Immature natural killer cell (primary cell): ENCODE measurements at regions not wholly inside any gene's neighbourhood (a gene's known extent, or its start where the extent isn't known, plus 50 kb on each side); places are given as distances from the start of the nearest gene placed in this dataset.

Source experiments
- DNase-seq, 3 donors: peaks; one replicate each; pipeline ENCODE4 v3.0.0; 2022; ENCODE audit warnings: mixed read lengths in 1 of 3
- H3K27ac Mint-ChIP-seq, 6 donors: one replicate each; pipeline ENCODE4 v1.8.0; 2020; ENCODE audit warnings: mixed read lengths in 6 of 6, mild to moderate bottlenecking in 5 of 6, inconsistent platforms in 4 of 6, moderate library complexity in 3 of 6
- H3K27me3 Mint-ChIP-seq, 3 donors: one replicate each; pipeline ENCODE4 v1.8.0; 2020 to 2021; ENCODE audit warnings: low read depth in 3 of 3, mild to moderate bottlenecking in 3 of 3, mixed read lengths in 3 of 3, moderate library complexity in 3 of 3, inconsistent platforms in 1 of 3
- H3K36me3 Mint-ChIP-seq, 3 donors: one replicate each; pipeline ENCODE4 v1.8.0; 2020; ENCODE audit warnings: mixed read lengths in 3 of 3, inconsistent platforms in 2 of 3, mild to moderate bottlenecking in 2 of 3
- H3K4me1 Mint-ChIP-seq, 2 donors: one replicate each; pipeline ENCODE4 v1.8.0; 2020; ENCODE audit warnings: inconsistent platforms in 2 of 2, mild to moderate bottlenecking in 2 of 2, mixed read lengths in 2 of 2, moderate library complexity in 1 of 2
- H3K4me3 Mint-ChIP-seq, 5 donors: one replicate each; pipeline ENCODE4 v1.8.0; 2020; ENCODE audit warnings: mild to moderate bottlenecking in 5 of 5, mixed read lengths in 5 of 5, inconsistent platforms in 3 of 5, moderate library complexity in 3 of 5
- H3K9me3 Mint-ChIP-seq, 6 donors: one replicate each; pipeline ENCODE4 v1.8.0; 2020; ENCODE audit warnings: mild to moderate bottlenecking in 6 of 6, mixed read lengths in 6 of 6, inconsistent platforms in 4 of 6, moderate library complexity in 3 of 6

DNA sequence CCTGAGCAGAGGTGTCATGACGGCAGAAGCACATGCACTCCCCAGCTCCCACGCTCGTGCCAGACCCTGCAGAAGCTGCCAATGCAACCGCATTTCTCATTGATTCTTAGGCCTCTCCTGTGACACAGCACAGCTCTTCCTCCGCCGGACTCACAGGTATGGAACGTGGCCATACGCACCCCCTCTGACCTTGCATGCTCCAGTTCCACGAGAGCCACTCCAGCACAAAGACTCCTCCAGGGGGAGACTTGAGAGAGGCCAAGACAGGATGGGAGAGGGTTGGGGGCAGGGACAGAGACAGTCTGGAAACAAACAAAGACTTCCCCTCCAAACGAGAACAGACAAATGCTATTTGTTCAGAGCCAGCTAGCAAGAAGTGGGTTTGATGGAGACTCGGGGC, 124.3 kb upstream of the PPP2R2D start:
- H3K9me3 Mint-ChIP-seq: peaks cover 9 to 26% (median 19%) of the 10 kb centered on the region in 6 donors
- peaks cover 0 to 8% (median 3%) of the 10 kb centered on the region in 3 donors for H3K36me3 Mint-ChIP-seq
- peaks cover 0 to 8% (median 2%) of the 10 kb centered on the region in 3 donors for H3K27me3 Mint-ChIP-seq
- no peaks in the 10 kb centered on the region for H3K4me1 Mint-ChIP-seq
- H3K4me3 Mint-ChIP-seq: no peak overlapping the region
- no peak for DNase-seq
- H3K27ac Mint-ChIP-seq: no peak overlapping the region

- H3K36me3 Mint-ChIP-seq: peaks cover 0 to 8% (median 3%) of the 10 kb centered on the region in 3 donors
- H3K9me3 Mint-ChIP-seq: peaks cover 9 to 26% (median 19%) of the 10 kb centered on the region in 6 donors
- peaks cover 0 to 8% (median 2%) of the 10 kb centered on the region in 3 donors for H3K27me3 Mint-ChIP-seq
- no peak overlapping the region for H3K27ac Mint-ChIP-seq
- H3K4me1 Mint-ChIP-seq: no peaks in the 10 kb centered on the region
- no peak for DNase-seq
- no peak overlapping the region for H3K4me3 Mint-ChIP-seq
Measured at GRCh38 chr10:131777162-131777561, 123.6 kb upstream of the PPP2R2D start.

- Mint-ChIP-seq H3K4me3 (peak overlapping the region in 1 of 5 donors; percentile 42), H3K27ac (no peak overlapping the region), H3K27me3 (peaks cover 0 to 8% (median 0%) of the 10 kb centered on the region in 3 donors), H3K4me1 (no peaks in the 10 kb centered on the region), H3K9me3 (peaks cover 9 to 26% (median 19%) of the 10 kb centered on the region in 6 donors), H3K36me3 (peaks cover 0 to 8% (median 3%) of the 10 kb centered on the region in 3 donors)
- no peak for DNase-seq
Measured at GRCh38 chr10:131777921-131778320, 122.9 kb upstream of the PPP2R2D start.

GRCh38 chr10:131778385-131778784, 122.4 kb upstream of the PPP2R2D start:
- no peak overlapping the region for H3K27ac Mint-ChIP-seq
- H3K4me3 Mint-ChIP-seq: no peak overlapping the region
- peaks cover 0 to 5% (median 0%) of the 10 kb centered on the region in 3 donors for H3K27me3 Mint-ChIP-seq
- DNase-seq: no peak
- H3K4me1 Mint-ChIP-seq: no peaks in the 10 kb centered on the region
- H3K9me3 Mint-ChIP-seq: peaks cover 9 to 26% (median 19%) of the 10 kb centered on the region in 6 donors
- H3K36me3 Mint-ChIP-seq: peaks cover 0 to 8% (median 3%) of the 10 kb centered on the region in 3 donors

GRCh38 chr10:131778842-131779241, 122.0 kb upstream of the PPP2R2D start:
- Mint-ChIP-seq H3K4me1 (no peaks in the 10 kb centered on the region), H3K27ac (no peak overlapping the region), H3K9me3 (peaks cover 9 to 26% (median 19%) of the 10 kb centered on the region in 6 donors), H3K36me3 (peaks cover 0 to 8% (median 3%) of the 10 kb centered on the region in 3 donors), H3K4me3 (no peak overlapping the region), H3K27me3 (peaks cover 0 to 5% (median 0%) of the 10 kb centered on the region in 3 donors)
- DNase-seq: no peak

DNA sequence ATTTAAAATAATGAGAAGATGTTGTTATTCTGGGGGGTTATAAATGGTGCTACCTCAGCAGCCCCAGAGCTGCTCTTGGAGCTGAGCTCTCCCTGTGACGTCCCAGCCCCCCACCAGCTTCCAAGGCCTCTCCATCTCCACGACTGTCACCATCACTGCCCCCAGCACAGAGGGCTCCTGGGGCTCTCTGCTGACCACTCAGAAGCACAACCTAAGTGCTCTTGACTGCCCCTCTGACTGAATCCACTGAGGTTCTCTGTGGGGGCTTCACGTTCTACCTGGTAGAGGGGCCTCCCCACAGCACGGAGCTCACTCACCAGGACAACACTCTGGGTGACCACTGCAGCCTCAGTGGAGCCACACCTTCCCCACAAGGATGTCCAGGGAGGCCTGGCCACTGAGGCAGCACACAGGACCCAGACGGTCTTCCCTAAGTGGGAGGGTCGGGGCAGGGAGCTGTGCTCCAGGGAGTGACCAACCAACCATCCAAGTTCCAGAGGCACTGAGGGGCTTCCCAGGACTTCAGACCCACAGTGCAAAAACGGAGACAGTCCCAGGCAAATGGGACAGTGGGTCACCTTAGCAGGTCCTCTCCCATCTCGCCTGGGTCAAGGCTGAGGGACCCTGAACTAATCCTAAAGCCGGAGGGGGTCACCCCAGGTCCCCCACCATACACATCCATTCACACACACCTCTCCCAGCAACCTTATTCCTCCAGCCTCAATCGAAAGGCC, 121.0 kb upstream of the PPP2R2D start:
- no peak for DNase-seq
- Mint-ChIP-seq H3K36me3 (peaks cover 0 to 8% (median 3%) of the 10 kb centered on the region in 3 donors), H3K4me1 (no peaks in the 10 kb centered on the region), H3K27me3 (peaks cover 0 to 5% (median 0%) of the 10 kb centered on the region in 3 donors), H3K9me3 (peaks cover 9 to 26% (median 19%) of the 10 kb centered on the region in 6 donors), H3K27ac (no peak overlapping the region), H3K4me3 (no peak overlapping the region)

DNA sequence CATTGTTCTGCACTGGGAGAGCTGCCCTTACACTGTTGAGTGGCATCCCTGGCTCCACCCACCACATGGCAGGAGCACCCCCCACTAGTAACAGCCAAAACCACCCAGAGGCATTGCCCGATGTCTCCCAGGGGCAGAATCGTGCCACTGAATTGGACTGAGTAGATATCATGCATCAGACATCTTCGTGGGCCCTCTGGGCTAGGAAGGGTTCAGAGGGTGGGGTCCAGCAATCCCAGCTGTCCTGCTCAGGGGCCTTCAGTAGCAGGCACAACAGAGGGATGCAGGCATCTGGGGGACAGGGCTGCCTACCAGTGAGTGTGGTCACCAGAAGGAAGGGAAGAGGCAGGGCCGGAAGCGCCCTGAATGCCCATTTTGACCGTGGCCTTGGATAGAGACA, 119.7 kb upstream of the PPP2R2D start:
- Mint-ChIP-seq H3K4me3 (no peak overlapping the region), H3K9me3 (peaks cover 10 to 22% (median 18%) of the 10 kb centered on the region in 6 donors), H3K27ac (no peak overlapping the region), H3K27me3 (peaks cover 0 to 7% (median 0%) of the 10 kb centered on the region in 3 donors), H3K4me1 (no peaks in the 10 kb centered on the region), H3K36me3 (peaks cover 0 to 8% (median 3%) of the 10 kb centered on the region in 3 donors)
- no peak for DNase-seq

- no peak for DNase-seq
- no peaks in the 10 kb centered on the region for H3K4me1 Mint-ChIP-seq
- no peak overlapping the region for H3K4me3 Mint-ChIP-seq
- peaks cover 0 to 7% (median 0%) of the 10 kb centered on the region in 3 donors for H3K27me3 Mint-ChIP-seq
- no peak overlapping the region for H3K27ac Mint-ChIP-seq
- H3K9me3 Mint-ChIP-seq: peaks cover 10 to 15% (median 13%) of the 10 kb centered on the region in 6 donors
- peaks cover 0 to 8% (median 0%) of the 10 kb centered on the region in 3 donors for H3K36me3 Mint-ChIP-seq
Measured at GRCh38 chr10:131781791-131782190, 119.0 kb upstream of the PPP2R2D start.

DNA sequence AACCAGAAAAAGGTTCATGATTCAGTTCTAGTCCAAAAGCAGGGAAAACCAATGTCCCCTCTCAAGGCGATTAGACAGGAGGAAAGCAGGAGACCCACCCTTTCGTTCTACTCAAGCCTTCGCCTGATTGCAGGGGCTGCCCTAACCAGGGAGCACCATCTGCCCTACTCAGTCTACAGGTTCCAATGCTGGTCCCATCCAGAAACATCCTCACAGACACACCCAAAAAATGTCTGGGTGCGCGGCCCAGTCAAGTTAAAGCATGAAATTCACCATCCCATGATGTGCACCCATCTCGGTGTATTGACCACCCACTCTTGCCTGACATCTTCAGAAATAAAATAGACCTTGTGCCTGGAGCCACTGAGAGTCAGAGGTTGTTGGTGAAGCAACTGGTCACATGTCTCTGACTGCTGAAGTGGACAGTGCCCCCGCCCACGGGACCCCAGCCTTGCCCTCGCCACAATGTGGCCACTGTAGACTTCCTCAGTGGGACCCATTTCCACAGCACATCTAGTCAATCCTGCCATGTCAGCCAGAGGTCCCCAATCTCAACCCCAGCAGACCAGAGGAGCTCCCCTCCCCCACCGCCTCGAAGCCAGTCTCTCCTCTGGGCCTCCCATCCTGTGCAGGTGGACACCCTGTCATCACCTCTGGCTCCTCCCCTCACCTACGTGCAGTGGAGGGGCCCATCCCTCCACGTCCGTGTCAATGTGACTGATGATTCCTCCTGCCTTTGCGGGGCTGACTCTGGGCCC, 116.3 kb upstream of the PPP2R2D start:
- Mint-ChIP-seq H3K4me3 (no peak overlapping the region), H3K36me3 (no peaks in the 10 kb centered on the region), H3K27ac (no peak overlapping the region)

DNA sequence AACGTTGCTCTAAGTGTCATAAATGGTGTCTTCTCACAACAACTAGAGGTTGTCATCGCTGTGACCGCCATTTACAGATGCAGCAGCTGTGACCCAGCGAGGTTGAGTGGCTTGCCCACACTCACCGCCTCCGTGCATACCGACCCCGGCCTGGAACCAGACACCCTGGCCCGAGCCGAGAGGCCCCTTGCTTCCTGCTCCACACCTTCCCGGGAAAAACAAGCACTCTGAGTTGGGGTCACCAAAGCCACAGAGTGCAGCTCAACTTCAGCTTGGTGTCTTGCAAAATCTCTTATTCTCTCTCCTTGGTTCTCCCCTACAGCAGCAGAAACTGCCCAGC, 115.7 kb upstream of the PPP2R2D start:
- H3K27me3 Mint-ChIP-seq: peaks cover 0 to 5% (median 2%) of the 10 kb centered on the region in 3 donors
- H3K4me1 Mint-ChIP-seq: no peaks in the 10 kb centered on the region
- no peak for DNase-seq
- H3K27ac Mint-ChIP-seq: no peak overlapping the region
- H3K4me3 Mint-ChIP-seq: no peak overlapping the region
- H3K9me3 Mint-ChIP-seq: peaks cover 0 to 2% (median 0%) of the 10 kb centered on the region in 6 donors
- no peaks in the 10 kb centered on the region for H3K36me3 Mint-ChIP-seq

More for the DNA sequence above, 116.3 kb upstream of the PPP2R2D start:
- H3K27me3 Mint-ChIP-seq: peaks cover 0 to 5% (median 0%) of the 10 kb centered on the region in 3 donors
- no peaks in the 10 kb centered on the region for H3K4me1 Mint-ChIP-seq
- DNase-seq: no peak
- peaks cover 0 to 2% (median 0%) of the 10 kb centered on the region in 6 donors for H3K9me3 Mint-ChIP-seq

- Mint-ChIP-seq H3K36me3 (no peaks in the 10 kb centered on the region), H3K27ac (no peak overlapping the region), H3K4me3 (no peak overlapping the region), H3K27me3 (peaks cover 1 to 5% (median 2%) of the 10 kb centered on the region in 3 donors), H3K4me1 (no peaks in the 10 kb centered on the region), H3K9me3 (peaks cover 0 to 2% (median 0%) of the 10 kb centered on the region in 6 donors)
- DNase-seq: peak in 1 of 3 donors; percentile 7
Measured at GRCh38 chr10:131786756-131787605, 113.8 kb upstream of the PPP2R2D start.

DNA sequence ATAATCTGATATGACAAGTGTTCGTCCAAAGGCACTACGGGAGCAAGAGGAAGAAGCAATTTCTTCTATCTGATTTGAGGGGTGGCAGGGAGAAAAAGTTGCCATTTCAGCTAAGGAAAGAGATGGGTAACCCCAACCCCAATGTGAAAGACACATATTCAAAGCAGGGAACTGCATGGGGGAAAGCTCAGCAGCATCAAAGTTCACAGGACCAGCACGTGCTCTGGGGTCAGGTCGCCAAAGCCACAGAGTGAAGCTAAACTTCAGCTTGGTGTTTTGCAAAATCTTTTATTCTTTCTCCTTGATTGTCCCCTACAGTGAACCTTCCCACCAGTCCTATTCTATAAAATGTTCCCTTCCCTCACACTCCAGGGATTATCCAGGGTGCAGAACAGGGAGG, 112.8 kb upstream of the PPP2R2D start:
- no peaks in the 10 kb centered on the region for H3K36me3 Mint-ChIP-seq
- no peak overlapping the region for H3K27ac Mint-ChIP-seq
- peaks cover 0 to 2% (median 0%) of the 10 kb centered on the region in 6 donors for H3K9me3 Mint-ChIP-seq
- H3K27me3 Mint-ChIP-seq: peaks cover 2 to 11% (median 4%) of the 10 kb centered on the region in 3 donors
- no peak for DNase-seq
- no peak overlapping the region for H3K4me3 Mint-ChIP-seq
- H3K4me1 Mint-ChIP-seq: no peaks in the 10 kb centered on the region

DNA sequence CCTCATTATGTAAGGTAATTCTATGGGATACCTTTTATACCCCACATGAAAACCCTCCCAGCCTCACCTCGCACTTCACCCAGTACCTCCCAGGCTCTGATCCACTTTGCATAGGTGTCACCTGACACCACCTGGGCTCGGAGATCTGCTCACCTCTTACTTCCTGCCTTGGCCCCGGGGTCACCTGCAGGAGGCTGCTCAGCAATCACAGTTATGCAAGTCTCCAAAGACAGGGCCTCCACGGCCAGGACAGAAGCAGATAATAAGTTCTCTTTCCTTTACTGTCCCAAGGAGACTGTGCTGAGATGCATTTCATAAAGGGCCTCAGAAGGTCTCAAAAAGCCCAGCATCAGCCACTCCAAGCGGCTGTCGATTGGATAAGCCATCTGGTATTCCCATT, 112.4 kb upstream of the PPP2R2D start:
- Mint-ChIP-seq H3K27me3 (peaks cover 2 to 11% (median 4%) of the 10 kb centered on the region in 3 donors), H3K27ac (no peak overlapping the region), H3K4me3 (no peak overlapping the region), H3K9me3 (peaks cover 0 to 2% (median 0%) of the 10 kb centered on the region in 6 donors), H3K4me1 (no peaks in the 10 kb centered on the region), H3K36me3 (no peaks in the 10 kb centered on the region)
- no peak for DNase-seq
